GM21723 (cell line): ENCODE measurements at regions not wholly inside any gene's neighbourhood (a gene's known extent, or its start where the extent isn't known, plus 50 kb on each side); places are given as distances from the start of the nearest gene placed in this dataset.
"Not testable (repeated sequence)": the region's sequence is repeated elsewhere in the genome, so short reads cannot be mapped to it uniquely, and the experiment has no call there.

Experiments
- ATAC-seq: cut with Tn5 transposase; IDR thresholded peaks from one replicate; pipeline ENCODE4 v1.9.1; 2021; ENCODE audit warnings: mild to moderate bottlenecking, moderate library complexity; ENCODE audit not compliant: unreplicated experiment

- no peak for ATAC-seq
Observed at GRCh38 chr4:188989371-188989770, 850.1 kb downstream of the TRIML1 start.

DNA sequence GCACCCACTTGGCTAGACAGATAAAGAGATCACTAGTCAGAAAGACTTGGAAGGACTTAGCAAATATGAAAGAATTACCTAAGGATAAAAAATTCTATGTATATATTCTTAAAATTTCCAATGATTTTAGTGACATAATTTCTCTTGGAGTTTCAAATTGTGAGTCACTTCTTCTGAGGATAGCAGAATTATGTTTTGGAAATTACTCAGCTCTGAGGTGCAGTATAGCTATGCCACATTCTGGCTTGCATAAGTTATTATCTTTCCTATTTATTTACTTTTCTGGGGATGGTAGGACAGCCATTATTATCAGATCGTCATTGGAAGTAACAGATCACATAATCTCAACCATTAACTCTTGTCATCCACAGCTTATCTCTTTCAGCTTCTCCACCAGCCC, 853.5 kb downstream of the TRIML1 start:
- ATAC-seq = no peak

- ATAC-seq = no peak
Observed at GRCh38 chr4:188993871-188994270, 854.6 kb downstream of the TRIML1 start.

GRCh38 chr4:189001283-189001970, 862.2 kb downstream of the TRIML1 start:
- no peak for ATAC-seq

- no peak for ATAC-seq
Observed at GRCh38 chr4:189001971-189002450, 862.8 kb downstream of the TRIML1 start.

GRCh38 chr4:189002475-189002874, 863.2 kb downstream of the TRIML1 start:
- no peak for ATAC-seq

DNA sequence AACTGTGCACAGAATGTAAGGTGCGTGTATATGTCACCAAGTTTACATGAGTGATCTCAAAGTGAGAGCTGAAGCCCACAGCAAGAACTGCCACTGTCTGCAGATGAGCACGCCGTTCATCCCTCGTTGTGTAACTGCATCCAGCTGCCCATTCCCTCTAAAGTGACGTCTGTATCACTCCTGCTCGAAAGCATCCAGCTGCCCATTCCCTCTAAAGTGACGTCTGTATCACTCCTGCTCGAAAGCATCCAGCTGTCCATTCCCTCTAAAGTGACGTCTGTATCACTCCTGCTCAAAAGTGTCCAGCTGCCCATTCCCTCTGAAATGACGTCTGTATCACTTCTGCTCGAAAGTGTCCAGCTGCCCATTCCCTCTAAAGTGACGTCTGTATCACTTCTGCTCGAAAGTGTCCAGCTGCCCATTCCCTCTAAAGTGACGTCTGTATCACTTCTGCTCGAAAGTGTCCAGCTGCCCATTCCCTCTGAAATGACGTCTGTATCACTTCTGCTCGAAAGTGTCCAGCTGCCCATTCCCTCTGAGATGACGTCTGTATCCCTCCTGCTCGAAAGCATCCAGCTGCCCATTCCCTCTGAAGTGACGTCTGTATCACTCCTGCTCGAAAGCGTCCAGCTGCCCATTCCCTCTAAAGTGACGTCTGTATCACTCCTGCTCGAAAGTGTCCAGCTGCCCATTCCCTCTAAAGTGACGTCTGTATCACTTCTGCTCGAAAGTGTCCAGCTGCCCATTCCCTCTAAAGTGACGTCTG, 871.4 kb downstream of the TRIML1 start:
- ATAC-seq = not testable (repeated sequence)

GRCh38 chr4:189021831-189022230, 882.6 kb downstream of the TRIML1 start:
- ATAC-seq = no peak

DNA sequence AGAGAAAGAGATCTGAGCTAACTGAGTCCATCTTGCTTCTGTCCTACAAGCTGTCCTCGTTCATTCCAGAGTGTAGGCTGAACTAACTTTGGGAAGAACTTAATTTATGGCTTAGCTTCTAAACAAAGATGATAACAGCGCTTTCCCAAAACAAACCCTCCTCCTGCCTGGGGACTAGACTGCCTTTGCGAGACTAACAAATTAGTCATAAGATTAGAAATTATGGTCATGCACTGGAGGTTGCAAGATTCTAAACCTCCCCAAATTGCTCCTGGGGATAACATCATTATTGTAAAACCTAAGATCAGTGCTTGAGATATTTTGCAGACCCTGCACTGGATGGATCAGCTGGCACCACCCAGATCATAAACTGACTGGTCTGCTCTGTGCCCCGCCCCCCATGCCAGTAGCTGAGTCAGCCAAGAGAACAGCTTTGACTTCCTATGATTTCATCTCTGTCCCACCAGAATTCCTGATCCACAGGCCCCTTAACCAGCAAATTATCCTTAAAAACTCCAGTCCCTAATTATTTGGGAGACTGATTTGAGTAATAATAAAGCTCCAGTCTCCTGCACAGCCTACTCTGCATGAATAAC, 883.3 kb downstream of the TRIML1 start:
- ATAC-seq = no peak

DNA sequence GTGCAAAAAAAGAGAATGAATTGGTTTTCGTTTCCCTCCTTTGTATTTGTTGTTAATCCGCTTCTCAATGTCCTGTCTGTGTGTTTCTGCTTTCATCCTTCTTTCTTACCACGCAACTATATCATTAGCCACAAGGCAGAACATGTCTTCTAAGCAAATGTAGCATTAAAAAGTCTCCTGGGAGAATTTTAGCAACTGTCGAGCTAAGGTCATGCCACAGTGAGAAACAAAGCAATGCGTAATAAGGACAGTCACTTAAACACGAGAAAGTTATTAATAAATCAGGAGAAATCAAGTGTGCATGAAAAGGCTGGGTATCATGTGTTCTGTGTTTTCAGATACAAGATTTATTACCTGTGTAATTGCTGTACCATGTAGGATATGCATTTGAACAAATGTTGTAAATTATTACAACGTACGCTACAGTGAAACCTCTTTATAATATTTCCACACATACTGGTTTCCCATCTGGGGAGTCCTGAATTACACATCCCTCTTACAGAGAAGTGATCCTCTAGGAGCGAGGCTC, 890.8 kb downstream of the TRIML1 start:
- ATAC-seq = no peak

GRCh38 chr4:189032606-189033338, 893.5 kb downstream of the TRIML1 start:
- ATAC-seq = no peak

DNA sequence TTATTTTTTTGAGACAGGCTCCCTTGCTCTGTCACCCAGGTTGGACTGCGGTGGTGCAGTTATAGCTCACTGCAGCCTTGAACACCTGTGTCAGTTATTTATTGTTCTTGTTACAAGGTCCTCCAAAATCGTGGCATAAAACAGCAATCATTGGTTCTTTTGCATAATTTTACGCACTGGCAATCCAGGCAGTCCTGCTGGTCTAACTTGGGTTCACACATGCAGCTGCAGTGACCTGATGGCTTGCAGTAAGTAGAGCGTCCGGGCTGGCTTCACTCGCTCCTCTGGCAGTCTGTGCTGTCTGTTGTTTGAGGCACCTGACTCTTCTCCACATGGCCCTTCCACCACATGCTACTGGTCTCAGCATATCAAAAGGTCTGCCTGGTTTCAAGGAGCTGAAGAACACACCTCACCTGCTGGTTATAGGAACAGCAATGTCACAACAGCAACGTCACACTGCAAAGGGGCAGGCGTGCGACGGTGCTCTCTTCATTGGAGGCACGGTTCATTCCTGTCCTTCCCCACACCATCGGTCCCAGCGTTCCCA, 894.6 kb downstream of the TRIML1 start:
- no peak for ATAC-seq

GRCh38 chr4:189035091-189035490, 895.9 kb downstream of the TRIML1 start:
- ATAC-seq = no peak

- ATAC-seq = no peak
Observed at GRCh38 chr4:189035654-189036053, 896.4 kb downstream of the TRIML1 start.

GRCh38 chr4:189036906-189037305, 897.7 kb downstream of the TRIML1 start:
- no peak for ATAC-seq

DNA sequence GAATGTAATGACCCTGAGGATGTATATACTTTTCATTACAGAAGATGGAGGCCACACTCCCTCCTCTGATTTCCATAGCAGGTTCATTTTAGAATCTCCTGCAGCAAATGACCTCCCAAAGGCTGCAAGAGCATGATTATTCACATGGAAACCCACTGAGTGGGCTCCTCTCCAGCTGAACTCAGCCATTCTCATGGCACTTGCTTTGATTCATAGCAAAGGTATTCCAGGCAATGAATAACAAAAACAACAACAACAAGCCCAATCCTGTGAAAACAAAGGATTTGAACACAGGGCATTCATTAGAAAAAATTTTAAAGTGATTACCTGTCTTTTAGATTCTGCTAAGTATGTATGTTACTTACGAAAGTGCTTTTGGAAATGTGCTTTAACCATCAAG, 894.0 kb upstream of the FRG1 start:
- ATAC-seq = no peak

GRCh38 chr4:189048119-189048518, 892.6 kb upstream of the FRG1 start:
- no peak for ATAC-seq

GRCh38 chr4:189049682-189050081, 891.0 kb upstream of the FRG1 start:
- no peak for ATAC-seq

DNA sequence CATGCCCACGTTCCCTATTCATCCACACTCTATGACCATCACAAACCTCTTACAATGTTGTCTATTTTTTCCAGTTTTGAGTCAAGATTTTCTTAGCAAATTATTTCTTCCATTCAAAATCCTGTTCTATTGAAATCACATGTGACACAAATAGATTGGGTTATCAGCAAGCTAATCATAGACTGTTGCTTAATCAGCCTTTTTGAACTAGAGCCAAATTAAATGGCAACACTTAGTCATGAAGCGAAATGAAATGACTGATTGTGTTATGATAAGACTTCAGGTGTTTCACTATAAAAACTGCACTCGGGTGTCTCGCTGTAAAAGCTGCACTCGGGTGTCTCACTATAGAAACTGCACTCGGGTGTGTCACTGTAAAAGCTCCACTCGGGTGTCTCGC, 890.0 kb upstream of the FRG1 start:
- no peak for ATAC-seq

DNA sequence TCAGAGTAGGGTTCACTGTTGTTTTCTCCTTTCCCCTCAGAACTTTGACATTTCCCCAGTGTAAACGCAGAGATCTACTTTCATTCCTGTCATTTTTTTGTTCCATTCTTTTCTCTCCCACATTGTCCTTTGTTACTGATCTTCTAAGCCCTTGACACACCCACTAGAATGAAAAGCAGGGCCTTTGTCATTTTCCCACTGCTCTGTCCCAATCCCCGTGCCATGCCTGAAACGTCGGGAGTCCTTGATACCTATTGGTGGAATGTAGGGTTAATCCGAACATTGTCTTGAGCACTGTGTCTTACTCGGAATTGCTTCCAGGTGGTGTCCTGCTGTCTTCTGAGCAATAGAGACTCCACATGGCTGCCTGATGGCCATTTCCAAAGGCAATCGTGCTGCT, 887.1 kb upstream of the FRG1 start:
- no peak for ATAC-seq

DNA sequence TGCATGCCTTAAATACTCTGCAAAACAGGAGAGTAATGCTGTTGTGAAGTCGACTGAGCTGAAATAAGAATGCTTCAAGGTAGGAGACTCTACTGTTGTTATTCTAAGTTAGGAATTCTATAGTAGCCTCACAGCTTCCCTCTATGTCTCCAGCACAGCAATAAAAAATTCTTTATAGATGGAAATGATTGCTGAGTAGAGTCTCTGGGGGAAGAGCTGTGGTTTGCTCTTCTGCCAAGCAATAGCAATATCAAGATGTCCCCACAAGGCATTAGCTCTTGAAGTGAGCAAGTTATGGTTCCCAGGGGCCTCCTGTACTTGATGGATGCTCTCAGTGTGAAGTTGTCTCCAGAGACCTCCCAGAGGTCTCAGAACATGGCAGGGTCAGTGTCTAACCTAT, 880.6 kb upstream of the FRG1 start:
- ATAC-seq = no peak
